ENCODE measurements at regions not wholly inside any gene's neighbourhood (a gene's known extent, or its start where the extent isn't known, plus 50 kb on each side); places are given as distances from the start of the nearest gene placed in this dataset.

DNA sequence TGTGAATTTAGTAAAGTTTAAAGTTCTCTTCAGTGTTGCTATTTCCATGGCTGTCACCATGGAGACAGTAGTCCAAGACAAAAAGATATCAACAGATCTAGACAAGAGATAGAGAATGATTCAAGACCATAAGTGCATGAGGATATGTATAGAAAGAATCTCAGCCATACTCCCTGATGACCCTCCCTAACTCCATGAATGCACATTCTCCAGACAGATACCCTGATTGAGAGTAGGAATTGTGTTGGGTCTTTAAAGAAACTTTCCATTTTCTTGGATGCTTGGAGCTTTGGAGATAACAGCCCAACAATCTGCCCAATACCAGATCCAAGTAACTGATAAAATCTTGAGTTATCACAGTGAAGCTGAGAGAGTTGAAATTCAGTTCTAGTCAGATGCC, 1601.2 kb upstream of the CELF4 start:
- TF ChIP-seq, protein P1, sequence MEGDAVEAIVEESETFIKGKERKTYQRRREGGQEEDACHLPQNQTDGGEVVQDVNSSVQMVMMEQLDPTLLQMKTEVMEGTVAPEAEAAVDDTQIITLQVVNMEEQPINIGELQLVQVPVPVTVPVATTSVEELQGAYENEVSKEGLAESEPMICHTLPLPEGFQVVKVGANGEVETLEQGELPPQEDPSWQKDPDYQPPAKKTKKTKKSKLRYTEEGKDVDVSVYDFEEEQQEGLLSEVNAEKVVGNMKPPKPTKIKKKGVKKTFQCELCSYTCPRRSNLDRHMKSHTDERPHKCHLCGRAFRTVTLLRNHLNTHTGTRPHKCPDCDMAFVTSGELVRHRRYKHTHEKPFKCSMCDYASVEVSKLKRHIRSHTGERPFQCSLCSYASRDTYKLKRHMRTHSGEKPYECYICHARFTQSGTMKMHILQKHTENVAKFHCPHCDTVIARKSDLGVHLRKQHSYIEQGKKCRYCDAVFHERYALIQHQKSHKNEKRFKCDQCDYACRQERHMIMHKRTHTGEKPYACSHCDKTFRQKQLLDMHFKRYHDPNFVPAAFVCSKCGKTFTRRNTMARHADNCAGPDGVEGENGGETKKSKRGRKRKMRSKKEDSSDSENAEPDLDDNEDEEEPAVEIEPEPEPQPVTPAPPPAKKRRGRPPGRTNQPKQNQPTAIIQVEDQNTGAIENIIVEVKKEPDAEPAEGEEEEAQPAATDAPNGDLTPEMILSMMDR (IDR thresholded peaks at IDR 0.05; ENCODE audit: low read depth, low read length), result no peak
- TF ChIP-seq POLR2A (IDR thresholded peaks at IDR 0.05; ENCODE audit: extremely low read depth, insufficient read length), result no peak
- TF ChIP-seq, protein P2, sequence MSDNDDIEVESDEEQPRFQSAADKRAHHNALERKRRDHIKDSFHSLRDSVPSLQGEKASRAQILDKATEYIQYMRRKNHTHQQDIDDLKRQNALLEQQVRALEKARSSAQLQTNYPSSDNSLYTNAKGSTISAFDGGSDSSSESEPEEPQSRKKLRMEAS (IDR thresholded peaks at IDR 0.05; ENCODE audit: low read depth, low read length), result no peak
